Ovary (tissue), 3 donors: ENCODE measurements at regions not wholly inside any gene's neighbourhood (a gene's known extent, or its start where the extent isn't known, plus 50 kb on each side); places are given as distances from the start of the nearest gene placed in this dataset.

Source experiments
- CTCF ChIP-seq, 3 donors: fragments of 450-650 bp in 2 of 3; fragments of 200-600 bp in 1 of 3; IDR thresholded peaks; one replicate each; pipeline versions ENCODE4 v1.5.1 to v1.8.0; 2016 to 2022; ENCODE audit warnings: antibody characterized with exemption in 3 of 3, mild to moderate bottlenecking in 1 of 3
- EP300 ChIP-seq: sonication (generic); formaldehyde crosslinking; IDR thresholded peaks from one replicate; pipeline ENCODE4 v1.6.1; 2017; ENCODE audit warnings: antibody characterized with exemption
- POLR2A ChIP-seq: fragments of 450-650 bp; IDR thresholded peaks from one replicate; pipeline ENCODE4 v1.6.1; 2017; ENCODE audit warnings: antibody characterized with exemption, mild to moderate bottlenecking, moderate library complexity
- donor health status: DM: no; HTN: no; CAD: no.

GRCh38 chr6:43931201-43931600 is 161.2 kb downstream of the VEGFA start:
- no peak for TF ChIP-seq CTCF (IDR thresholded peaks at IDR 0.05)
- TF ChIP-seq POLR2A: no peak
- TF ChIP-seq EP300: no peak
